SK-N-SH treated with all-trans-retinoic acid at 6 μM for 48 hours (cell line): ENCODE measurements at regions not wholly inside any gene's neighbourhood (a gene's known extent, or its start where the extent isn't known, plus 50 kb on each side); places are given as distances from the start of the nearest gene placed in this dataset.

Experiments used
- GLIS3 ChIP-seq: fragments of 250-450 bp; sonication (Bioruptor Pico); IDR thresholded peaks from 2 replicates; pipeline ENCODE4 v1.5.0; 2020; ENCODE audit warnings: mild to moderate bottlenecking, moderate library complexity
- OSR1 ChIP-seq: fragments of 250-450 bp; sonication (Bioruptor Pico); IDR thresholded peaks from 2 replicates; pipeline ENCODE4 v1.8.0; 2022; ENCODE audit warnings: moderate library complexity, mild to moderate bottlenecking, inconsistent platforms
- ZFP3 ChIP-seq: fragments of 250-450 bp; sonication (Bioruptor Pico); IDR thresholded peaks from 2 replicates; pipeline ENCODE4 v1.5.0; 2020; ENCODE audit warnings: mild to moderate bottlenecking, moderate library complexity
- TF ChIP-seq, protein P1 (sequence below): fragments of 250-450 bp; sonication (Bioruptor Pico); IDR thresholded peaks from 2 replicates; pipeline ENCODE4 v1.5.1; 2021; ENCODE audit warnings: mild to moderate bottlenecking, moderate library complexity

- TF ChIP-seq, protein P1, sequence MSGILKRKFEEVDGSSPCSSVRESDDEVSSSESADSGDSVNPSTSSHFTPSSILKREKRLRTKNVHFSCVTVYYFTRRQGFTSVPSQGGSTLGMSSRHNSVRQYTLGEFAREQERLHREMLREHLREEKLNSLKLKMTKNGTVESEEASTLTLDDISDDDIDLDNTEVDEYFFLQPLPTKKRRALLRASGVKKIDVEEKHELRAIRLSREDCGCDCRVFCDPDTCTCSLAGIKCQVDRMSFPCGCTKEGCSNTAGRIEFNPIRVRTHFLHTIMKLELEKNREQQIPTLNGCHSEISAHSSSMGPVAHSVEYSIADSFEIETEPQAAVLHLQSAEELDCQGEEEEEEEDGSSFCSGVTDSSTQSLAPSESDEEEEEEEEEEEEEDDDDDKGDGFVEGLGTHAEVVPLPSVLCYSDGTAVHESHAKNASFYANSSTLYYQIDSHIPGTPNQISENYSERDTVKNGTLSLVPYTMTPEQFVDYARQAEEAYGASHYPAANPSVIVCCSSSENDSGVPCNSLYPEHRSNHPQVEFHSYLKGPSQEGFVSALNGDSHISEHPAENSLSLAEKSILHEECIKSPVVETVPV (CRISPR knock-in tag) = no peak
- TF ChIP-seq GLIS3 (CRISPR knock-in tag) (no peak), OSR1 (no peak), ZFP3 (no peak)
These were observed 203.5 kb upstream of the LINGO1 start for GRCh38 chr15:77836121-77836692.
